ENCODE measurements at regions not wholly inside any gene's neighbourhood (a gene's known extent, or its start where the extent isn't known, plus 50 kb on each side); places are given as distances from the start of the nearest gene placed in this dataset.
"Not testable (repeated sequence)": the region's sequence is repeated elsewhere in the genome, so short reads cannot be mapped to it uniquely, and the experiment has no call there.

- H3K4me3 ChIP-seq (ENCODE audit: extremely low read depth, insufficient read depth, low read length, poor library complexity, severe bottlenecking) = no peak overlapping the region
- no peaks in the 10 kb centered on the region for H3K36me3 ChIP-seq (ENCODE audit: control insufficient read depth, insufficient read depth, low read length)
- no peaks in the 10 kb centered on the region for H3K9me3 ChIP-seq (ENCODE audit: control insufficient read depth, low read length)
- no peak overlapping the region for H3K27ac ChIP-seq (ENCODE audit: low read depth, low read length, severe bottlenecking)
- no peaks in the 10 kb centered on the region for H3K4me1 ChIP-seq (ENCODE audit: control insufficient read depth, insufficient read depth, low read length, poor library complexity, severe bottlenecking)
These were observed 664.7 kb upstream of the FBXO33 start for GRCh38 chr14:40096968-40097367.

GRCh38 chr14:40093800-40094199 is 661.6 kb upstream of the FBXO33 start:
- WGBS, 2 experiments (ENCODE audit: insufficient coverage in 2 of 2) = no CpG with 5 or more reads among the region's 1 CpG
- Histone ChIP-seq H3K4me1 (ENCODE audit: control insufficient read depth, insufficient read depth, low read length, poor library complexity, severe bottlenecking) (no peaks in the 10 kb centered on the region), H3K4me3 (ENCODE audit: extremely low read depth, insufficient read depth, low read length, poor library complexity, severe bottlenecking) (no peak overlapping the region)

GRCh38 chr14:40074169-40074568 is 641.9 kb upstream of the FBXO33 start:
- Histone ChIP-seq H3K27ac (ENCODE audit: low read depth, low read length, severe bottlenecking) (no peak overlapping the region), H3K4me3 (ENCODE audit: extremely low read depth, insufficient read depth, low read length, poor library complexity, severe bottlenecking) (no peak overlapping the region), H3K4me1 (ENCODE audit: control insufficient read depth, insufficient read depth, low read length, poor library complexity, severe bottlenecking) (no peaks in the 10 kb centered on the region), H3K9me3 (ENCODE audit: control insufficient read depth, low read length) (no peaks in the 10 kb centered on the region), H3K36me3 (ENCODE audit: control insufficient read depth, insufficient read depth, low read length) (no peaks in the 10 kb centered on the region)
- 100% methylated on average over 1 to 2 of the region's 2 CpGs for WGBS, 2 experiments (ENCODE audit: insufficient coverage in 2 of 2)

More at GRCh38 chr14:40093800-40094199, 661.6 kb upstream of the FBXO33 start:
- no peak overlapping the region for H3K27ac ChIP-seq (ENCODE audit: low read depth, low read length, severe bottlenecking)
- H3K36me3 ChIP-seq (ENCODE audit: control insufficient read depth, insufficient read depth, low read length) = no peaks in the 10 kb centered on the region
- H3K9me3 ChIP-seq (ENCODE audit: control insufficient read depth, low read length) = no peaks in the 10 kb centered on the region

GRCh38 chr14:40072175-40072574 is 639.9 kb upstream of the FBXO33 start:
- Histone ChIP-seq H3K4me1 (ENCODE audit: control insufficient read depth, insufficient read depth, low read length, poor library complexity, severe bottlenecking) (no peaks in the 10 kb centered on the region), H3K36me3 (ENCODE audit: control insufficient read depth, insufficient read depth, low read length) (no peaks in the 10 kb centered on the region), H3K4me3 (ENCODE audit: extremely low read depth, insufficient read depth, low read length, poor library complexity, severe bottlenecking) (no peak overlapping the region), H3K9me3 (ENCODE audit: control insufficient read depth, low read length) (no peaks in the 10 kb centered on the region), H3K27ac (ENCODE audit: low read depth, low read length, severe bottlenecking) (no peak overlapping the region)
- WGBS, 2 experiments (ENCODE audit: insufficient coverage in 2 of 2) = 100% methylated on average over 1 of the region's 1 CpG; no CpG with 5 or more reads in 1 of the 2 experiments

GRCh38 chr14:40058901-40059897 is 627.0 kb upstream of the FBXO33 start:
- no peaks in the 10 kb centered on the region for H3K4me1 ChIP-seq (ENCODE audit: control insufficient read depth, insufficient read depth, low read length, poor library complexity, severe bottlenecking)
- H3K4me3 ChIP-seq (ENCODE audit: extremely low read depth, insufficient read depth, low read length, poor library complexity, severe bottlenecking) = no peak overlapping the region
- WGBS, 2 experiments (ENCODE audit: insufficient coverage in 2 of 2) = 90 to 100% methylated on average over 1 to 2 of the region's 8 CpGs
- no peaks in the 10 kb centered on the region for H3K9me3 ChIP-seq (ENCODE audit: control insufficient read depth, low read length)
- no peaks in the 10 kb centered on the region for H3K36me3 ChIP-seq (ENCODE audit: control insufficient read depth, insufficient read depth, low read length)
- H3K27ac ChIP-seq (ENCODE audit: low read depth, low read length, severe bottlenecking) = peak overlapping the region; percentile 63

- Histone ChIP-seq H3K4me1 (ENCODE audit: control insufficient read depth, insufficient read depth, low read length, poor library complexity, severe bottlenecking) (no peaks in the 10 kb centered on the region), H3K36me3 (ENCODE audit: control insufficient read depth, insufficient read depth, low read length) (no peaks in the 10 kb centered on the region), H3K27ac (ENCODE audit: low read depth, low read length, severe bottlenecking) (no peak overlapping the region), H3K9me3 (ENCODE audit: control insufficient read depth, low read length) (no peaks in the 10 kb centered on the region), H3K4me3 (ENCODE audit: extremely low read depth, insufficient read depth, low read length, poor library complexity, severe bottlenecking) (no peak overlapping the region)
- WGBS, 2 experiments (ENCODE audit: insufficient coverage in 2 of 2) = 83 to 91% methylated on average over 2 of the region's 2 CpGs
These were observed 621.2 kb upstream of the FBXO33 start for GRCh38 chr14:40053416-40053815.

- Histone ChIP-seq H3K4me3 (ENCODE audit: extremely low read depth, insufficient read depth, low read length, poor library complexity, severe bottlenecking) (no peak overlapping the region), H3K4me1 (ENCODE audit: control insufficient read depth, insufficient read depth, low read length, poor library complexity, severe bottlenecking) (no peaks in the 10 kb centered on the region), H3K27ac (ENCODE audit: low read depth, low read length, severe bottlenecking) (peak overlapping the region; percentile 13), H3K9me3 (ENCODE audit: control insufficient read depth, low read length) (no peaks in the 10 kb centered on the region), H3K36me3 (ENCODE audit: control insufficient read depth, insufficient read depth, low read length) (no peaks in the 10 kb centered on the region)
- WGBS, 2 experiments (ENCODE audit: insufficient coverage in 2 of 2) = 85 to 89% methylated on average over 3 of the region's 3 CpGs
These were observed 596.8 kb upstream of the FBXO33 start for GRCh38 chr14:40028991-40029390.

- Histone ChIP-seq H3K4me3 (ENCODE audit: extremely low read depth, insufficient read depth, low read length, poor library complexity, severe bottlenecking) (no peak overlapping the region), H3K4me1 (ENCODE audit: control insufficient read depth, insufficient read depth, low read length, poor library complexity, severe bottlenecking) (no peaks in the 10 kb centered on the region), H3K9me3 (ENCODE audit: control insufficient read depth, low read length) (no peaks in the 10 kb centered on the region), H3K27ac (ENCODE audit: low read depth, low read length, severe bottlenecking) (no peak overlapping the region), H3K36me3 (ENCODE audit: control insufficient read depth, insufficient read depth, low read length) (no peaks in the 10 kb centered on the region)
- 80 to 100% methylated on average over 1 of the region's 2 CpGs for whole genome bisulfite sequencing, 2 experiments (ENCODE audit: insufficient coverage in 2 of 2)
These were observed 592.9 kb upstream of the FBXO33 start for GRCh38 chr14:40025101-40025500.

DNA sequence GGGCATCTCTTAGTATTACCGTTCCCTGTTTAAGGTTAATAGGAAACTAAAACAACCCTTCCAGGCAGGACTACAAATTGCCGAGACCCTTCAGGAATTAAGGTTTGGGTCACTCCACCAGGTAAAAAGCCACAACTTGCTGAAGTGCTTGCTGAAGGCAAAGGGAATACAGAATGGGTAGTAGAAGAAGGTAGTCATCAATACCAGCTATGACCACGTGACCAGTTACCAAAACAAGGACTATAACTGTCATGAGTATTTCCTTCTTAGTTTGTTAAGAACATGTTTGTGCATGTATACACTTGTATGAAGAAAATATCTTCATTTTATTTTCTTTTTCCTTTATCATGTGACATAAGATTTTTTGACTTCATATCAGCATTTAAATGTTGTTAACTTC is 578.7 kb upstream of the FBXO33 start:
- 100% methylated on average over 1 to 2 of the region's 3 CpGs for WGBS, 2 experiments (ENCODE audit: insufficient coverage in 2 of 2)
- Histone ChIP-seq H3K27ac (ENCODE audit: low read depth, low read length, severe bottlenecking) (no peak overlapping the region), H3K4me1 (ENCODE audit: control insufficient read depth, insufficient read depth, low read length, poor library complexity, severe bottlenecking) (no peaks in the 10 kb centered on the region), H3K36me3 (ENCODE audit: control insufficient read depth, insufficient read depth, low read length) (no peaks in the 10 kb centered on the region), H3K4me3 (ENCODE audit: extremely low read depth, insufficient read depth, low read length, poor library complexity, severe bottlenecking) (no peak overlapping the region), H3K9me3 (ENCODE audit: control insufficient read depth, low read length) (no peaks in the 10 kb centered on the region)

GRCh38 chr14:40009771-40010170 is 577.5 kb upstream of the FBXO33 start:
- WGBS, 2 experiments (ENCODE audit: insufficient coverage in 2 of 2) = 92 to 97% methylated on average over 3 to 4 of the region's 4 CpGs
- H3K4me3 ChIP-seq (ENCODE audit: extremely low read depth, insufficient read depth, low read length, poor library complexity, severe bottlenecking) = no peak overlapping the region

GRCh38 chr14:40008345-40008744 is 576.1 kb upstream of the FBXO33 start:
- H3K4me3 ChIP-seq (ENCODE audit: extremely low read depth, insufficient read depth, low read length, poor library complexity, severe bottlenecking); H3K36me3 ChIP-seq (ENCODE audit: control insufficient read depth, insufficient read depth, low read length); H3K4me1 ChIP-seq (ENCODE audit: control insufficient read depth, insufficient read depth, low read length, poor library complexity, severe bottlenecking); H3K9me3 ChIP-seq (ENCODE audit: control insufficient read depth, low read length); H3K27ac ChIP-seq (ENCODE audit: low read depth, low read length, severe bottlenecking): not testable (repeated sequence)
- no CpG with 5 or more reads among the region's 2 CpGs for WGBS, 2 experiments (ENCODE audit: insufficient coverage in 2 of 2)

More at GRCh38 chr14:40009771-40010170, 577.5 kb upstream of the FBXO33 start:
- Histone ChIP-seq H3K27ac (ENCODE audit: low read depth, low read length, severe bottlenecking) (no peak overlapping the region), H3K36me3 (ENCODE audit: control insufficient read depth, insufficient read depth, low read length) (no peaks in the 10 kb centered on the region), H3K4me1 (ENCODE audit: control insufficient read depth, insufficient read depth, low read length, poor library complexity, severe bottlenecking) (no peaks in the 10 kb centered on the region), H3K9me3 (ENCODE audit: control insufficient read depth, low read length) (no peaks in the 10 kb centered on the region)

Data from mesodermal cell (in vitro differentiated cells).